GM19239 (cell line): ENCODE measurements at regions not wholly inside any gene's neighbourhood (a gene's known extent, or its start where the extent isn't known, plus 50 kb on each side); places are given as distances from the start of the nearest gene placed in this dataset.

ENCODE experiments used
- DNase-seq: peaks from one replicate; pipeline ENCODE4 v3.0.0; 2011; ENCODE audit warnings: low spot score; ENCODE audit not compliant: insufficient read length
- FAIRE-seq: peaks from 2 replicates; lab custom pipeline; 2011; peaks lifted over from hg19 to GRCh38; lab: Jason Lieb, UNC

GRCh38 chr21:41110664-41111063, 57.3 kb upstream of the BACE2 start:
- no peak for DNase-seq
- FAIRE-seq: no peak

DNA sequence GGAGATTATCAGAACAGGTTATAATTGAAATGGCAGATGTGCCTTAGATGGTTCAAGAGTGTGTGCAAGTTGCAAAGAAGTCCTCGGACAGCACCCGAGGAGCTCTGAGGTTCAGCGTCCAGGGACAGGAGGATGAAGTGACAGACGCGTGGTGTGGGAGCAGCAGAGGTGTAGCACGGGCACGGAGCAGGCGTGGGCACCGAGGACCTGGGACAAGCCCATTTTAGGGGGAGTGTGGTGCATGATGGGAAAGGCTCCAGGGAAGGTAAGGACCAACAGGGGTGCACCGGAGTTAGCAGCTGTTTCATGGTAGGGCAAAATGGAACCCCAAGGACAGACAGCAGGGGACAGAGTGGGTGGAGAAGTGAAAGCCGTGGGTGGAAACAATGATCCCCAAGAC, 56.3 kb upstream of the BACE2 start:
- DNase-seq: no peak
- no peak for FAIRE-seq

- no peak for DNase-seq
- no peak for FAIRE-seq
These were observed 54.9 kb upstream of the BACE2 start for GRCh38 chr21:41112740-41113692.

- FAIRE-seq: no peak
- no peak for DNase-seq
These were observed 52.1 kb upstream of the BACE2 start for GRCh38 chr21:41115851-41116250.
